COR-L47 (cell line): ENCODE measurements at regions not wholly inside any gene's neighbourhood (a gene's known extent, or its start where the extent isn't known, plus 50 kb on each side); places are given as distances from the start of the nearest gene placed in this dataset.

ENCODE experiments used
- DNase-seq: peaks from one replicate; lab custom pipeline; 2025; lab: John Stamatoyannopoulos, UW

- no peak for DNase-seq
These were observed 1180.2 kb upstream of the ADGRL3 start for GRCh38 chr4:60019946-60020345.

- no peak for DNase-seq
These were observed 1179.7 kb upstream of the ADGRL3 start for GRCh38 chr4:60020389-60020788.

- DNase-seq: no peak
These were observed 1166.3 kb upstream of the ADGRL3 start for GRCh38 chr4:60033826-60034225.

- DNase-seq: peak; percentile 66
These were observed 1165.8 kb upstream of the ADGRL3 start for GRCh38 chr4:60034361-60034760.

GRCh38 chr4:60039908-60040307 is 1160.2 kb upstream of the ADGRL3 start:
- DNase-seq: no peak

- no peak for DNase-seq
These were observed 1157.9 kb upstream of the ADGRL3 start for GRCh38 chr4:60042231-60042652.

GRCh38 chr4:60042941-60043340 is 1157.2 kb upstream of the ADGRL3 start:
- DNase-seq: no peak

DNA sequence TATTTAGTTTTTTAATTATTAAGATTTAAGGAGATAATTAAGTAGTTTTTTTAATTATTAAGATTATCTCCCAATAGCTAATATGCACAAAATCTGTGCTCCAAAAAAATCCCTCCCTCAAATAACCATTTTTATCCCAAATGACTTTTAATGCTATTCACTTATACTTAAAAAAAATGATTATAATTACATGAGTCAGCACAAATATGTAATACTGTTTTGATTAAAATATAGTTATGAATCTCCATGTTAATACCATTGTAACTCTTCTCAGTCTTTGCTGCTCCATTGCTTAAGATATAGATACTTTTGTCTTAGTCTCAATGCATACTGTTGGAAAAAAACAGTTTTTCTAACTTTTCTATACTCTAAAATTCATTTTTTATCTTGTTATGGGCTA is 1121.1 kb upstream of the ADGRL3 start:
- no peak for DNase-seq

- DNase-seq: no peak
These were observed 1118.3 kb upstream of the ADGRL3 start for GRCh38 chr4:60081839-60082238.

DNA sequence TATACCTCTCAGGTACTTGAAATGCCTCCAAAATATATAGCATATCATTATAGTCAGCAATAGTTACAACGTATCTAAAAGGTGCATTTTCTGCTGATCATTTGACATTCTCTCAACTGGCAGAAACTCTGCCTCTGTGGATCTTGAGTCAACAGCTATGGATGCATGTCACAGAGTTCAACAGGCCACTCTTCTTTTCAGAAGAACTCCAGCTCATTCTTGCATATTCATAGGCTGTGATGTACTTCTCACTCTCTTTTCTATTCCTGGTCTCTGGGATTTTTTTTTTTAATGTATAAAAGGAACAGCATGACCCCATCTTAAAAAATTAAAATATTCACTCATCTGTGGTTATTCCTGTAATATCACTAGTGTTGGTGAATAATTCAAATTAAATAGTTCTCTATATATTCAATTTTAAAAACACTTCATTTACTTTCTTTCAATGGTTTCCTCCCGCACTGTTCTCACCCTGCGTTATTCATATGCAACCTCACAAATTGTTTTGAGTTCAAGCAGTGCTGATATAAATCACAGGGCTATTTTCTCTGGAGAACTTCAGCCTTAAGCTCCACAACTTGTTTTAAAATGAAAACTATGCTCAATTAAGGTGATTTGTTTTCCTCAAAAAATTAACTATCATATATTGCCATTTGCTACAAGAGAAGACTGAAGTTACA is 1111.2 kb upstream of the ADGRL3 start:
- no peak for DNase-seq

GRCh38 chr4:60089546-60090273 is 1110.4 kb upstream of the ADGRL3 start:
- DNase-seq: no peak

- no peak for DNase-seq
These were observed 1103.5 kb upstream of the ADGRL3 start for GRCh38 chr4:60096676-60097075.

GRCh38 chr4:60116592-60116991 is 1083.5 kb upstream of the ADGRL3 start:
- DNase-seq: no peak

DNA sequence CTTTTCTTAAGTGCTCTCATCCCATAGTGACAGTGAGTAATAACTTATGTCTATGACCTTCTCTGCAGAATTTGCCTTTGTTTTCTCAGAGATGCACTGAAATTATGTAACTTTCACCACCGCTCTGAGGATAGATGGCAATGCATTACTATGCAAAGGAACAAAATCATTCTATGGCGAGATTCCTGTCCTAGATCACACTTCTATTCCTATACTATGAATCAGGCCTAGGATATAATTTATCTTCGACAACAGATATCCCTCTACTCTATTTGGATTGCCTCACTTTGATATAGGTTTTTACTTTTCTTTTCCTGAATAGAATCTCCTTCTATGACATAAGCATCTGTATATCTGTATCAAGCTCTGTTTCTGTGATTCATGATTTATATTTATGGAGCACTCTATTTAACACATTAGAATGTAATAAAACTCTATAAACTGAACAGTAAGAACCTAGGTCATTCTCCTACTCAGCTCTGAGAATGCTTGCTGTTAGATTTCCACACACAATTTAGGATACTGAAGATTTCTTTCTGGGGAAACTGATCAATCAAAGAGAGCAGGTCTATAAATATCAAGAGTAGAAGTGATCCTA is 1082.3 kb upstream of the ADGRL3 start:
- no peak for DNase-seq

- DNase-seq: no peak
These were observed 1077.3 kb upstream of the ADGRL3 start for GRCh38 chr4:60122820-60123219.

DNA sequence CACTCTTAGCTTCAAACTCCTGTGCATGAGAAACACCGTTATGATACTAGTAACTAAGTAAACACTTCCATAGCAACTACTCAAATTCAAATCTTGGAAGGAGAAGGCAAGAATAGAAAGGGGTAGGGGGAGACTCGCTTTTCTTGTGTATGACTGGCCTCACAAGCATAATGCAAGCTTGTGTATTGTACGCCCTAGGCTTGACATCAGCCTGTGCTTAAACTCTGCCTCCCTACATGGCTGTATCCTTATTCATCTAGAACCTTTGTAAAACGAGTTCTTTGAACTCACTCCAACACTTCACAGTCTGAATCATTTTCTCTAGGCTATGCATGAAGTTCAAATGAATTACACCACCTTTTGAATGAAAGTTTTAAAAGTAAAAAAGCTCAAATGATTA is 1071.2 kb upstream of the ADGRL3 start:
- no peak for DNase-seq

GRCh38 chr4:60129740-60130139 is 1070.4 kb upstream of the ADGRL3 start:
- no peak for DNase-seq

DNA sequence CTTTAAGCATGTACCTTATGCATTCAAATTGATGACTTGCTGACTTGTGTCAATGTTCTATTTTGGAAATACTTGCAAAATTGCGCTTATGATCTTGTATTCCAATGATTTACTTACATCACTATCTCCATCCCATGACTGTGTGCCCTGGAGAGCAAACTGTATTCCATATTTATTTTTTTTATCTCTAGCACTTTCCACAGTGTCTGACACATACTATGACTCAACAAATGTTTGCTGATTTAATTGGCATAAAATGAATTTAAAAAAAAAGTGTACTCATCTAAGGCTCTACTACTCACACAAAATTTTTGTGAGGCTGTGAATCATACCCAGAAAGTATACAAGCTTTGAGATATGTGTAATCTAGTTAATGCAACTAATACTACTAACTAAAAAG is 1066.8 kb upstream of the ADGRL3 start:
- no peak for DNase-seq

DNA sequence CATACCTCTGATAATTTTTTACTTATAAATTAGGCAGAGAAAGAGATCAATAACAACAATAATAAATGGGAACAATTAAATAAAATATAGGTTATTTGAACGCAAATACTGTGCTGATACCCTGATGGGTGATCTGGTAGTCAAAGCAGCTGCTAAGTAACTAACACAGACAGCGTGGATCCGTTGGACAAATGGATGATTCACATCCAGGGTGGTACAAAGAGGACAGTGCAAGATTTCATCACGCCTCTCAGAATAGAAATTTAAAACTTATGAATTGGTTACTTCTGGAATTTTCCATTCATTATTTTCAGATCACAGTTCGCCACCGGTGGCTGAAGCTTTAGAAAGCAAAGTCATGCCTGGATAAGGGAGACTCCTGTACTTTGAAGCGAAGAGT is 1066.0 kb upstream of the ADGRL3 start:
- no peak for DNase-seq

DNA sequence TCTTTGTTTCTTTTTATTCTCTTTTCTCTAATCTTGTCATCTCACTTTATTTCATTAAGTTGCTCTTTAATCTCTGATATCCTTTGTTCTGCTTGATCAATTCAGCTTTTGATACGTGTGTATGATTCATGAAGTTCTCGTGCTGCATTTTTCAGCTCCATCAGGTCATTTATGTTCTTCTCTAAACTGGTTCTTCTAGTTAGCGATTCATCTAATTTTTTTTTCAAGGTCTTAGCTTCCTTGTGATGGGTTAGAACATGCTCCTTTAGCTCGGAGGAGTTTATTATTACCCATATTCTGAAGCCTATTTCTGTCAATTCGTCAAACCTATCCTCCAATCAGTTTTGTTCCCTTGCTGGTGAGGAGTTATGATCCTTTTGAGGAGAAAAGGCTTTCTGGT is 1045.0 kb upstream of the ADGRL3 start:
- DNase-seq: no peak

- no peak for DNase-seq
These were observed 1027.0 kb upstream of the ADGRL3 start for GRCh38 chr4:60173103-60173502.

DNA sequence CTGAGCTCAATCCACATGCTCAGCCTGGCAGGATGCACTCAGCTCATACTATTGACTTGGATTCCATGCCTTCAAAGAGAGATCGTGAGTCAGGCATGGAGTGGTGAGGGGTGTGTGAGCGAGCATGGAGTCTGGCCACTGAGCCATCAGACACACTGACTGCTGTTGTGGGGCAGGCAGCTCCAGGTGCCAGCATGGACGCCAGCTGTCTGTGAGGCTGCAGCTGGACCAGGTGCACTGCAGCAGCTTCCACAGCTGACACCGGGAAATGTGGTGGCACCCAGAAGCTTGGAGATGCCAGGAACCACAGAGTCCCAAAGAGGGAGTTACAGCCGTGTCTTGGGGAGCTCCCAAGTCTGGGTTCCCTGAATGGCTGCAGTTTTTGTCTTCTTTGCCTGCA is 1026.4 kb upstream of the ADGRL3 start:
- no peak for DNase-seq

- DNase-seq: no peak
These were observed 1024.9 kb upstream of the ADGRL3 start for GRCh38 chr4:60175241-60175640.
